ENCODE measurements at regions not wholly inside any gene's neighbourhood (a gene's known extent, or its start where the extent isn't known, plus 50 kb on each side); places are given as distances from the start of the nearest gene placed in this dataset.

- no peak for TF ChIP-seq CTCF (IDR thresholded peaks at IDR 0.05; ENCODE audit: low read length)
- TF ChIP-seq EZH2 (optimal IDR thresholded peaks at IDR 0.05; ENCODE audit: low read depth, low read length) = no peak
These were observed 742.9 kb downstream of the SORCS3 start for GRCh38 chr10:105383978-105384377.

All from MM.1S (cell line).